ENCODE measurements at regions not wholly inside any gene's neighbourhood (a gene's known extent, or its start where the extent isn't known, plus 50 kb on each side); places are given as distances from the start of the nearest gene placed in this dataset.
"Not testable (repeated sequence)": the region's sequence is repeated elsewhere in the genome, so short reads cannot be mapped to it uniquely, and the experiment has no call there.

DNA sequence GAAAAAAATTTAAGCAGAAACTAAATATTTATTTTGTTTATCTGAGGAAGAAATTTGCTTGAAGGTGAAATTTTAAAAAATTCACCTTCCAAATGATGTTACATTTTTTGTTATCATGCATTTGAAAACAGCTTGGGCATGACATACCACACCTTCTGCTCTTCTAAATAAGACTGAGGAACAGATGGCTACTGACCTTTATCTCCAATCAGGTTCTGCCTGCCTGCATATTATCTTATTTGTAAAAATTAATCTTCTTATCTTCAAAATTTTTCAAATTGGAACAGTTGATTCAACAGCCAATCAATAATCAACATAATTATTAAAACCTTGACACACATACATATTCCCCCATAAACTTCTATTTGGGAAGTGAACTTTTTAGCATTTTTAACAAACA is 641.8 kb upstream of the ZNF385D start:
- no peaks in the 10 kb centered on the region for H3K27me3 ChIP-seq (ENCODE audit: low read depth)
- no peak for TF ChIP-seq CTCF (IDR thresholded peaks at IDR 0.05)
- H3K4me3 ChIP-seq, result no peak overlapping the region
- H3K27ac ChIP-seq, result no peak overlapping the region
- no peak for DNase-seq
- intact Hi-C loops (cut with DNase I), result no loop called here
- H3K9me3 ChIP-seq, result no peaks in the 10 kb centered on the region
- H3K4me1 ChIP-seq, result no peaks in the 10 kb centered on the region
- ATAC-seq, result no peak
- H3K36me3 ChIP-seq, result no peaks in the 10 kb centered on the region

DNA sequence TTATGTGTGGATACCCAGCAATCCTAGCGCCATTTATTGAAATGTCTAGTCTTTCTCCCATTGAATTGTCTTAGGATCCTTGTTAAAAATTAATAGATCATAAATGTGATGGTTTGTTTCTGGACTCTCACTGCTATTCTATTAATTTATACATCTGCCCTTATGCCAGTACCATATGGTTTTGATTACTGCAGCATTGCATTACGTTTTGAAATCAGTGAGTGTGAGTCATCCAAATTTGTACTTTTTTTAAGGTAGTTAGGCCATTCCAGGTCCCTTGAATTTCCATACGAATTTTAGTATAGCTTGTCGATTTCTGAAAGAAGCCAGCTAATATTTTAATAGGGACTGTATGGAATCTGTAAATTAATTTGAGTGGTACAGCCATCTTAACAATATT is 648.6 kb upstream of the ZNF385D start:
- ATAC-seq (no peak), DNase-seq (no peak)
- Histone ChIP-seq H3K27me3 (ENCODE audit: low read depth) (no peaks in the 10 kb centered on the region), H3K9me3 (no peaks in the 10 kb centered on the region), H3K36me3 (no peaks in the 10 kb centered on the region), H3K4me1 (no peaks in the 10 kb centered on the region), H3K27ac (no peak overlapping the region), H3K4me3 (no peak overlapping the region)
- intact Hi-C loops (cut with DNase I), result no loop called here
- TF ChIP-seq CTCF (IDR thresholded peaks at IDR 0.05), result no peak

DNA sequence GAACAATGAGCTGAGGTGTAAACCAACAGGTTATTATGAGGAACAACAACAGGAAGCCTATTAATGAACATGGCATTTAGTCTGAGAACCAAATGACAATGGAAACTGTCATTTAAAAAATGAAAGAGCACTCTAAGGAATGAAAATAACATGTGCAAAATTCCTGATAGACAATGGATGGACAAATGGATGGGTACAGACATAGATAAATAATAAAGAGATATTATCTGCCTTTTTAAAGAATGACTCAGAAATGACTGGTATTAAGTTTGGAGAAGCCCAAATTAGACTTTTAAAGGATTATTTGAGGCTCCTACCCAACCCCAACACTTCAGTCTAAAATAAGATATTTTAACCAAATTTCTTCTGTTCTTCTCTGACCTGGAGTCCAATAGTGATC is 650.5 kb upstream of the ZNF385D start:
- no peak for ATAC-seq
- Histone ChIP-seq H3K9me3 (no peaks in the 10 kb centered on the region), H3K27me3 (ENCODE audit: low read depth) (no peaks in the 10 kb centered on the region), H3K4me1 (no peaks in the 10 kb centered on the region), H3K36me3 (no peaks in the 10 kb centered on the region), H3K4me3 (no peak overlapping the region), H3K27ac (no peak overlapping the region)
- intact Hi-C loops (cut with DNase I), result no loop called here
- no peak for DNase-seq
- no peak for TF ChIP-seq CTCF (IDR thresholded peaks at IDR 0.05)

DNA sequence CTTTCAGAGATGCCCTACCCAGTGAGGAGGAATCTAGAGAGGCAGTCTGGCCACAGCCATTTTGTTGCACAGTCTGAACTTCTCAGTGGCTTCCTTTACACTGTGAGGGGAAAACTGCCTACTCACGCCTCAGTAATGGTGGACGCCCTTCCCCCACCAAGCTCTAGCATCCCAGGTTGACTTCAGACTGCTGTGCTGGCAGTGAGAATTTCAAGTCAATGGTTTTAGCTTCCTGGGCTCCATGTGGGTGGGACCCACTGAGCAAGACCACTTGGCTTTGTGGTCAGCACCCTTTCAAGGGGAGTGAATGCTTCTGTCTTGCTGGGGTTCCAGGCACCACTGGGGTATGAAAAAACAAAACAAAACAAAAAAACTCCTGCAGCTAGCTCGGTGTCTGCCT is 663.2 kb upstream of the ZNF385D start:
- no peak overlapping the region for H3K27ac ChIP-seq
- no peaks in the 10 kb centered on the region for H3K9me3 ChIP-seq
- no peak for TF ChIP-seq CTCF (IDR thresholded peaks at IDR 0.05)
- no peak overlapping the region for H3K4me3 ChIP-seq
- H3K4me1 ChIP-seq, result no peaks in the 10 kb centered on the region
- ATAC-seq (no peak), DNase-seq (no peak)
- intact Hi-C loops (cut with DNase I), result no loop called here
- H3K27me3 ChIP-seq (ENCODE audit: low read depth), result no peaks in the 10 kb centered on the region
- no peaks in the 10 kb centered on the region for H3K36me3 ChIP-seq

DNA sequence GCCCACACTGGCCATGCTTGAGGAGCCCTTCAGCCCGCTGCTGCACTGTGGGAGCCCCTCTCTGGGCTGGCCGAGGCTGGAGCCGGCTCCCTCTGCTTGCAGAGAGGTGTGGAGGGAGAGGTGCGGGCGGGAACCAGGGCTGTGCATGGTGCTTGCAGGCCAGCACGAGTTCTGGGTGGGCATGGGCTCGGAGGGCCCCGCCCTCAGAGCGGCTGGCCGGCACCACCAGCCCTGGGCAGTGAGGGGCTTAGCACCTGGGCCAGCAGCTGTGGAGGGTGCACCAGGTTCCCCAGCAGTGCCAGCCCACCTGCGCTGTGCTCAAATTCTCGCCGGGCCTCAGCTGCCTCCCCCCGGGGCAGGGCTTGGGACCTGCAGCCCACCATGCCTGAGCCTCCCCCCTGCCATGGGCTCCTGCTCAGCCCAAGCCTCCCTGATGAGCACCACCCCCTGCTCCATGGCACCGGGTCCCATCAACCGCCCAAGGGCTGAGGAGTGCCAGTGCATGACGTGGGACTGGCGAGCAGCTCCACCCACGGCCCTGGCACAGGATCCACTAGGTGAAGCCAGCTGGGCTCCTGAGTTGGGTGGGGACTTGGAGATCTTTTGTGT is 665.9 kb upstream of the ZNF385D start:
- H3K9me3 ChIP-seq; H3K4me1 ChIP-seq; H3K36me3 ChIP-seq; DNase-seq; H3K27ac ChIP-seq; intact Hi-C loops (cut with DNase I); H3K27me3 ChIP-seq (ENCODE audit: low read depth); H3K4me3 ChIP-seq: not testable (repeated sequence)
- ATAC-seq, result peak in 1 of 2 donors; percentile 13

- DNase-seq (no peak), ATAC-seq (no peak)
- H3K4me1 ChIP-seq, result no peaks in the 10 kb centered on the region
- no peaks in the 10 kb centered on the region for H3K9me3 ChIP-seq
- intact Hi-C loops (cut with DNase I), result no loop called here
- H3K27ac ChIP-seq, result no peak overlapping the region
- no peaks in the 10 kb centered on the region for H3K36me3 ChIP-seq
- no peak for TF ChIP-seq CTCF (IDR thresholded peaks at IDR 0.05)
- no peaks in the 10 kb centered on the region for H3K27me3 ChIP-seq (ENCODE audit: low read depth)
- H3K4me3 ChIP-seq, result no peak overlapping the region
These were observed 668.3 kb upstream of the ZNF385D start for GRCh38 chr3:22419261-22419660.
